Bronchial epithelial cell (primary cell): ENCODE measurements at regions not wholly inside any gene's neighbourhood (a gene's known extent, or its start where the extent isn't known, plus 50 kb on each side); places are given as distances from the start of the nearest gene placed in this dataset.

Experiments
- DNase-seq: peaks from one replicate; pipeline ENCODE4 v3.0.0-alpha.2; 2010; ENCODE audit warnings: low read depth
- FAIRE-seq: peaks from 2 replicates; lab custom pipeline; 2011; peaks lifted over from hg19 to GRCh38; lab: Jason Lieb, UNC
- H3K27me3 ChIP-seq: 2 replicates; pipeline ENCODE4 v1.5.1; 2011; ENCODE audit warnings: low read length; ENCODE audit not compliant: control insufficient read depth, insufficient read depth
- H3K36me3 ChIP-seq: 2 replicates; pipeline ENCODE4 v1.5.1; 2011; ENCODE audit warnings: low read length; ENCODE audit not compliant: control insufficient read depth, insufficient read depth
- H3K4me3 ChIP-seq: 2 replicates; pipeline ENCODE4 v1.5.1; 2011; ENCODE audit warnings: mild to moderate bottlenecking, low read depth, low read length, control low read depth
- CTCF ChIP-seq: IDR thresholded peaks from 2 replicates; pipeline ENCODE4 v1.5.1; 2011; ENCODE audit warnings: mild to moderate bottlenecking, moderate library complexity, low read length, control low read depth, inconsistent platforms; ENCODE audit not compliant: insufficient read depth, severe bottlenecking

DNA sequence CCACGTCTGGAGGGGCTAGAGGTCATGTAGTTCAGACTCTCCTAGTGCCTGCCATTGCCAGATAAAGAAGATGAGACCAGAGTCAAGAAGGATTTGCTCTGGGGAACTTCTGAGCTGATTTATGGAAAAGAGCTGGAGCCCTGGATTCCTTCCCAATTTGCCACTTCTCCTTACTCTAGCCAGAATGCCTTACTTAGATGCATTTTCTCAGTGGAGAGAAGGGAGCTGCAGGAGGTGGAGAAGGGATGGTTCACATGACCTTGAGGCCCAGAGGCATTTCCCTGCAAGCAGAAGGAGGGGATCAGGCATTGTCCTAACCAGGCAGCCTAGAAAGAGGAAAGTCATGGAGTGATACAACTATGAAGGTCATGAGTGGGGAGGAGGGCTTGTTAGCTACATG is 122.2 kb downstream of the UNC5CL start:
- no peak for TF ChIP-seq CTCF

GRCh38 chr6:40915165-40915564 is 123.9 kb downstream of the UNC5CL start:
- TF ChIP-seq CTCF, result no peak
- no peaks in the 10 kb centered on the region for H3K36me3 ChIP-seq
- no peak for DNase-seq
- no peaks in the 10 kb centered on the region for H3K27me3 ChIP-seq
- FAIRE-seq, result no peak
- H3K4me3 ChIP-seq, result no peak overlapping the region

More for the DNA sequence above, 122.2 kb downstream of the UNC5CL start:
- FAIRE-seq, result no peak
- Histone ChIP-seq H3K36me3 (no peaks in the 10 kb centered on the region), H3K27me3 (no peaks in the 10 kb centered on the region), H3K4me3 (no peak overlapping the region)
- DNase-seq, result no peak

DNA sequence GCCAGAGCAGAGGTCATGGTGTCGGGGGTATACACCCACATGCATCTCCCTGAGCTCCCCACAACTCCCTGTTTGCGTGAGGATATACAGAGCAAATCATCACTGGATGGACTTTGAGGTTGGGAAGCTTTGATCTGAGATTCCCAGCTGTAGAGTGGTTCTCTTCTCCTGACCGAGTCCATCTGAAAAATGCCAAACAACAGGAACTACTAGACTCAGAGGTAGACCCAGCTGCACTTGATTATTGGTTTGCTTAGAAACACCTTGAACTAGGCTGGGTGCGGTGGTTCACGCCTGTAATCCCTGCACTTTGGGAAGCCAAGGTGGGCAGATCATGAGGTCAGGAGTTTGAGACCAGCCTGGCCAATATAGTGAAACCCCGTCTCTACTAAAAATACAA is 125.0 kb downstream of the UNC5CL start:
- TF ChIP-seq CTCF, result no peak
- no peaks in the 10 kb centered on the region for H3K36me3 ChIP-seq
- H3K4me3 ChIP-seq, result no peak overlapping the region
- FAIRE-seq (no peak), DNase-seq (no peak)
- H3K27me3 ChIP-seq, result no peaks in the 10 kb centered on the region

GRCh38 chr6:40912158-40912946 is 126.7 kb downstream of the UNC5CL start:
- Histone ChIP-seq H3K36me3 (no peaks in the 10 kb centered on the region), H3K4me3 (no peak overlapping the region), H3K27me3 (no peaks in the 10 kb centered on the region)
- peak; percentile 70 for TF ChIP-seq CTCF
- peak; percentile 91 for DNase-seq
- FAIRE-seq, result no peak

GRCh38 chr6:40910260-40910893 is 128.6 kb downstream of the UNC5CL start:
- H3K36me3 ChIP-seq, result no peaks in the 10 kb centered on the region
- no peak for TF ChIP-seq CTCF
- DNase-seq (peak; percentile 41), FAIRE-seq (no peak)
- H3K4me3 ChIP-seq, result no peak overlapping the region
- H3K27me3 ChIP-seq, result no peaks in the 10 kb centered on the region
